Medulla oblongata (tissue), 1 donor: ENCODE measurements at regions not wholly inside any gene's neighbourhood (a gene's known extent, or its start where the extent isn't known, plus 50 kb on each side); places are given as distances from the start of the nearest gene placed in this dataset.
"Not testable (repeated sequence)": the region's sequence is repeated elsewhere in the genome, so short reads cannot be mapped to it uniquely, and the experiment has no call there.

ENCODE experiments used
- DNase-seq: peaks from one replicate; pipeline ENCODE4 v3.0.0-alpha.2; 2015; ENCODE audit errors: extremely low spot score

DNA sequence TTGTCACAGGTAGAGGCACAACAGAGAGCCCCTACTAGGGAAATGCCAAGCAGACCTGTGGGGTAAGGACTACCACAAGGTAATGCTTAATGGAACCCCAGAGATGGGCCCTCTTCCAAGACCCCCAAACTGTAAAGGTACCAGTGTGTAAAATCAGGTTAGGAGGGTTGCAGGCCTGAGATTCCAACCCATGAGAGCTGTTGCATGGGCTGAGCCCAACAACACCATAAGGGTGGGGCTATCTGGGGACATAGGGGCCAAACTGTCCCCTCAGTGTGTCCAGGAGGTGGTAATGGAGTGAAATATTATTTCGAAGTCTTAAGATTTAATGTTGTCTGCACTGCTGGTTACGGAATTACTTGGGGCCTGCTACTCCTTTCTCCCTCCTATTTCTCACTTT, 620.2 kb downstream of the ETNK1 start:
- no peak for DNase-seq

DNA sequence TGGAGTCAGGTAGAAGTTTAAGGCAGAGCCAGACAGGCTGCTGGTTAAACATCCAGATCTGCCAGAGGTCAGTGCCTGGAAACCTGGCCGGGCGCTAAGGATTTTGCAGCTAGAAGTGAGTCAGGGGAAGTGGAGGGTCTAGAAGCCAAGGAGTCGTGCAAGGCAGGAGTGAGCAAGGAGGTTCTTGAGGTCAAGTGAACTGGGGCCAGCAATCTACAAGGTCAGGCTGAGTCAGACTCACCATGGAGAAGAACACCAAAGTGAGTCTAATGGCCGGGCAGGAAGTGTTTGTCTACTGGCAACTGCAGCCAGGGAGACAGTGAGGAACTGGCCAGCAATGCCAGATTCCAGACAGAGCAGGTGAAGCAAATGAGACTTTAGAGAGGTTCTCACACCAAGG, 628.2 kb downstream of the ETNK1 start:
- DNase-seq = no peak

GRCh38 chr12:23253910-23254309, 628.9 kb downstream of the ETNK1 start:
- DNase-seq = not testable (repeated sequence)

- DNase-seq = no peak
Measured at GRCh38 chr12:23259558-23259957, 634.6 kb downstream of the ETNK1 start.

- no peak for DNase-seq
Measured at GRCh38 chr12:23262670-23263069, 637.7 kb downstream of the ETNK1 start.

DNA sequence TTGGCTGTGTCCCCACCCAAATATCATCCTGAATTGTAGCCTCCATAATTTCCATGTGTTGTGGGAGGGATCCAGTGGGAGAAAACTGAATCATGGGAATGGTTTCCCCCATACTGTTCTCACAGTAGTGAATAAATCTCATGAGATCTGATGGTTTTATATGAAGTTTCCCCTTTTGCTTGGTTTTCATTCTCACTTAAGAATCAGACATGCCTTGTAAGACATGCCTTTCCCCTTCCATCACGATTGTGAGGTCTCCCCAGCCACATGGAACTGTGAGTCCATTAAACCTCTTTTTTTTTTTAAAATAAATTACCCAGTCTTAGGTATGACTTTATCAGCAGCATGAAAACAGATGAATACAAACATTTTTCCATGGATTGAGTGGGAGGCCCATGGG, 652.9 kb downstream of the ETNK1 start:
- DNase-seq = no peak

DNA sequence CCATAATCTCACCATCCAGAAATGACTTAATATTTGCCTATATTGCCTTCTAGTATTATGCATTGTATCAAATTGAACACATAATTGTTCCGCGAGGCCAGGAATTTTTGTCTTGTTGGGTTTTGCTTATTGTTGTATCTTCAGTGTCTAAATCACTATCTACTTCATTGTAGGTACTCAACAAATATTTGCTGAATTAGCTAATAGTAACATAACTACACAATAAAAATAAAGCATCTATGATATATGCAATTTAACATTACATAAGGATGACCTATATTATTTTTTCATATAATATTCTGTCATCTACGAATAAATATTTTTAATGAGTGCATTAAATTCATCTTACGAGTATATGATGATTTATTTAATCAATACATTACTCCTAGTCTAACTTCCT, 656.3 kb downstream of the ETNK1 start:
- DNase-seq = no peak

DNA sequence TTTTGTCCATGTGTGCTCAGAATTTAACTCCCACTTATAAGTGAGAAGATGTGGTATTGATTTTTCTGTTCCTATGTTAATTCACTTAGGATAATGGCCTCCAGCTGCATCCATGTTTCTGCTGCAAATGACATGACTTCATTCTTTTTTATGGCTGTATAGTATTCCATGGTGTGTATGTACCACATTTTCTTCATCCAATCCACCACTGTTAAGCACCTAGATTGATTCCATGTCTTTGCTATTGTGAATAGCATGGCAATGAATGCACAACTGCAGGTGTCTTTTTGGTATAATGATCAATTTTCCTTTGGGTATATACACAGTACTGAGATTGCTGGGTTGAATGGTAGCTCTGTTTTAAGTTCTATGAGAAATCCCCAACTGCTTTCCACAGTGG, 657.7 kb downstream of the ETNK1 start:
- DNase-seq = no peak

DNA sequence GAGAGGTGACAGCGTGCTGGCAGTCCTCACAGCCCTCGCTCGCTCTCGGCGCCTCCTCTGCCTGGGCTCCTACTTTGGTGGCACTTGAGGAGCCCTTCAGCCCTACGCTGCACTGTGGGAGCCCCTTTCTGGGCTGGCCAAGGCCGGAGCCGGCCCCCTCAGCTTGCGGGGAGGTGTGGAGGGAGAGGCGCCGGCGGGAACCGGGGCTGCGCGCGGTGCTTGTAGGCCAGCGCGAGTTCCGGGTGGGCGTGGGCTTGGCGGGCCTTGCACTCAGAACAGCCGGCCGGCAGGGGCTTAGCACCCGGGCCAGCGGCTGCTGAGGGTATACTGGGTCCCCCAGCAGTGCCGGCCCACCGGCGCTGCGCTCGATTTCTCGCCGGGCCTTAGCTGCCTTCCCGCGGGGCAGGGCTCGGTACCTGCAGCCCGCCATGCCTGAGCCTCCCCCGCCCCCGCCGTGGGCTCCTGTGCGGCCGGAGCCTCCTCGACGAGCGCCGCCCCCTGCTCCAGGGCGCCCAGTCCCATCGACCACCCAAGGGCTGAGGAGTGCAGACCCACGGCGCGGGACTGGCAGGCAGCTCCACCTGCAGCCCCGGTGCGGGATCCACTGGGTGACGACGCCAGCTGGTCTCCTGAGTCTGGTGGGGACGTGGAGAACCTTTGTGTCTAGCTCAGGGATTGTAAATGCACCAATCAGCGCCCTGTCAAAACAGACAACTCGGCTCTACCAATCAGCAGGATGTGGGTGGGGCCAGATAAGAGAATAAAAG, 661.0 kb downstream of the ETNK1 start:
- not testable (repeated sequence) for DNase-seq

GRCh38 chr12:23290627-23291330, 658.7 kb downstream of the SOX5 start:
- no peak for DNase-seq

DNA sequence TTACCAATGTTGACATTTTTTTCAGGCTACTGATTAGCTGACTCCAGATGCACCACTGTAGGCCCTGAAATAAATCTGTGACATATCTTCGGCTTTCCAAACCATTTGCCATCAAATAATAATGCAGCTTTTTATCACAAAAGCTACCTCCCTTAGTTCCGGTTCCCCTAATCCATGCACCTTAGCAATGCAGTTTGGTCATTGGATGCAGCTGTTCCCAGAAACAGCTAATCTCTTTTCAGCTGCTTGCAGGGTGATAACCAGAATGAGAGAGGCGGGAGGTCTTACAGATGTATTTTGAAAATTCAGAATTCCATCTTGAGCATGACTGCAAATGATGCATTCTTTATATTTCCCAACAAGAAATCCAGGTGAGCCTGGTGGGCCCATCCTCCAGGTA, 646.2 kb downstream of the SOX5 start:
- no peak for DNase-seq

DNA sequence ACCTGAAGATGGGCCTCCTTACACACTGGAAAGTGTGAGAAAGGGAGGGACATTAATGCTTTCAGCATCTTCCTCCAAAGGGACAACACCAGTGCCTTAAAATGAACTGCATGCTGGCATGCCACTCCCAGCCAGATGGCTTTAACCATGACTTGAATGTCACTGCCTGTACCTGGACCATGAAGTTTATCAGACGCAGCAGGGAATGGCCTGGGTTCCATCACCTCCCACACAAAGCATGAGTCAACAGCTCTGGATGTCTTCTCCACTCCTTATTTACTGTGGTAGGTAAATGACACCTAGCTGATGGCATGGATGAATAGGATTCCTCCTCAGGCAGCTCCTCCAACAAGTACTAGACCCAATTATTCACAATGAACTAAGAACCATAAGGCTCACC, 645.6 kb downstream of the SOX5 start:
- no peak for DNase-seq

DNA sequence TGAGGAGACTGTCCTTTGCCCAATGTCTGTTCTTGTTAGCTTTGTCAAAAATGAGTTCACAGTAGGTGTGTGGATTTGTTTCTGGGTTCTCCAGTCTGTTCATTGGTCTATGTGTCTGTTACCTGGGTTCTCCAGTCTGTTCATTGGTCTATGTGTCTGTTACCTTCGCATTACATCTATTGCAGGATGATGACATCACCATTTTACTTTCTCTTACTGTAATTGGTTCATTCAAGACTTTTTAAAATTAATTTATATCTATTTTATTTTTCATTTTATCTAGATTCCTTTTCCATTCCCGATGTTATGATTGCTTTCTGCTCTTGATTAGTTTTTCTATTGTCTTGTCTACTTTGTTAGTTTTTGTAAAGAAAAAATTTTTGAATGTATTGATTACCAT, 615.5 kb downstream of the SOX5 start:
- no peak for DNase-seq

- DNase-seq = no peak
Measured at GRCh38 chr12:23335593-23335992, 613.9 kb downstream of the SOX5 start.

DNA sequence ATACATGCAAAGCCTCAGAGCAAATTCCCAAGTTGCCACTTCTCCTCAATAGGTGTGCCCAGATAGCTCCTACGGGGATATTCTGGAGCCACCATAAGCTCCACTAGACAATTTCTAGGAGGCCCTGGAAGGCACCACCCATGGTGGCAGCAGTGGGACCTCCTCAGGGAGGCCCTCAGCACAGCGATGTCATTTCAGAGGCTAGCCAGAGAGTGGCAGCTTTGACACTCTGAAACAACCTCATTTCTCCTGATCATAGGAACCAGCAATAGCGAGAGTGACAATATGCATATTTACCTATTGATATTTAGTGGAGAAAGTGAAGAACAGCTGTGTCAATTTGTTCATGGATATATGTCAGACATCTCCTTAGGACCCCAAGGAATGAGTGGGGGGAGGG, 612.3 kb downstream of the SOX5 start:
- no peak for DNase-seq

- DNase-seq = no peak
Measured at GRCh38 chr12:23340351-23340750, 609.1 kb downstream of the SOX5 start.

- DNase-seq = no peak
Measured at GRCh38 chr12:23342407-23342806, 607.1 kb downstream of the SOX5 start.

GRCh38 chr12:23349564-23349963, 599.9 kb downstream of the SOX5 start:
- DNase-seq = no peak

- DNase-seq = no peak
Measured at GRCh38 chr12:23350808-23351207, 598.7 kb downstream of the SOX5 start.

- DNase-seq = no peak
Measured at GRCh38 chr12:23352670-23353069, 596.8 kb downstream of the SOX5 start.

DNA sequence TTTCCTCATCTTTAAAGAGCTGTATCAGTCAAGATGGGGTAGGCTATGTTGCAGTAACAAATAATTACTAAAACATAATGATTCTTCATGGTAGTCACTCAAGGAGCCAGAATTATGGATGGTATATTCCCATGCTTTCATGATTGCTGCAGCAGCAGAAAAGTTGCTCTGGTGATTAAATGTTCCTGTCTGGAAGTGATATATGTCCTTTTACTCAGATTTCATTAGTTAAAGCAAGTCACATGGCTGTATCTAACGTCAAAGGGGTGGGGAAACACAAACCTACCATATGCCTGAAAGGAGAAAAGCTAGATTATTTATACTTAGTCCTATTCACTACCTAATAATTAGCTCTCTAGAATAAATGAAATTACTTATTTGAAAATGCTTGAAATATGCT, 594.7 kb downstream of the SOX5 start:
- DNase-seq = no peak

DNA sequence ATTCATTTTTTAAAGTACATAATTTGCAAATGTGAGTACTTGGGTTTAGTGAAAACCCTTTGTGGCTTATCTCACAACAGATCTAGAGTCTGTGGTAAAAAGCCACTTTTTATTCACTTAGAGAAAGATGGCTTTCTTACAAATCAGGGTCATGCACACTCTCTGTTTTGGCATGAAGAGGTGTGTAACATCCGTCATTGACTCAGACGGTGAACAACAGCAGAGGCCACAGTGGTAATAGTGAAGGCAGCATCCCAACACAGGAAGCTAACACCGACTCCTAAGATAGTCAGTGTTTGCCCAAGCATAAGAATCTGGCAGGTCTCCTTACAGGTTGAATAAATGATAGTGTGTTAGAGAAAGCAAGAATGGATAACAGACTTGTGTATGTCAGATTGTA, 593.0 kb downstream of the SOX5 start:
- no peak for DNase-seq

GRCh38 chr12:23356927-23357708, 592.4 kb downstream of the SOX5 start:
- DNase-seq = no peak
